Prostate gland (tissue), 2 donors: ENCODE measurements at regions not wholly inside any gene's neighbourhood (a gene's known extent, or its start where the extent isn't known, plus 50 kb on each side); places are given as distances from the start of the nearest gene placed in this dataset.

Experiments used
- CTCF ChIP-seq, 4 experiments: fragments of 200-600 bp in 2 of 4; fragments of 450-650 bp in 2 of 4; sonication (generic) in 2 of 4; IDR thresholded peaks; 1 replicate in 3 of 4; 2 replicates in 1 of 4; pipeline ENCODE4 v1.5.1; 2016 to 2019; ENCODE audit warnings: antibody characterized with exemption in 4 of 4, mild to moderate bottlenecking in 2 of 4, moderate library complexity in 2 of 4
- POLR2AphosphoS5 ChIP-seq: sonication (generic); formaldehyde crosslinking; IDR thresholded peaks from one replicate; pipeline ENCODE4 v1.6.1; 2017; ENCODE audit warnings: antibody characterized with exemption

- TF ChIP-seq CTCF (IDR thresholded peaks at IDR 0.05) (no peak), POLR2AphosphoS5 (no peak)
Observed at GRCh38 chr18:38966841-38967240, 1401.2 kb upstream of the CELF4 start.
